Activated CD4-positive, alpha-beta memory T cell treated with anti-CD3 and anti-CD28 coated beads, Interleukin-2, amount 10 ng/mL, durations not matched to agents 7 days and 5 days (primary cell): ENCODE measurements at regions not wholly inside any gene's neighbourhood (a gene's known extent, or its start where the extent isn't known, plus 50 kb on each side); places are given as distances from the start of the nearest gene placed in this dataset.

Source experiments
- CTCF ChIA-PET: fragments of 350-600 bp; sonication (Branson Sonifier 250); formaldehyde crosslinking; loops from one replicate; lab custom pipeline; 2021; ENCODE audit warnings: antibody characterized with exemption, inconsistent platforms; lab: Charles Lee
- POLR2A ChIA-PET: fragments of 350-600 bp; sonication (Branson Sonifier 250); formaldehyde crosslinking; loops from one replicate; lab custom pipeline; 2021; ENCODE audit warnings: antibody characterized with exemption; lab: Charles Lee
- DNase-seq: peaks from one replicate; pipeline ENCODE4 v3.0.0-alpha.2; 2020
- H3K27ac Mint-ChIP-seq: one replicate; pipeline ENCODE4 v1.8.0; 2021; ENCODE audit warnings: mild to moderate bottlenecking, mixed read lengths
- H3K27me3 Mint-ChIP-seq: one replicate; pipeline ENCODE4 v1.8.0; 2021; ENCODE audit warnings: mixed read lengths
- H3K36me3 Mint-ChIP-seq: one replicate; pipeline ENCODE4 v1.8.0; 2021; ENCODE audit warnings: low read depth, mixed read lengths
- H3K4me1 Mint-ChIP-seq: one replicate; pipeline ENCODE4 v1.8.0; 2021; ENCODE audit warnings: mixed read lengths
- H3K4me3 Mint-ChIP-seq: one replicate; pipeline ENCODE4 v1.8.0; 2021; ENCODE audit warnings: mild to moderate bottlenecking, mixed read lengths
- H3K9me3 Mint-ChIP-seq: one replicate; pipeline ENCODE4 v1.8.0; 2021; ENCODE audit warnings: mixed read lengths

DNA sequence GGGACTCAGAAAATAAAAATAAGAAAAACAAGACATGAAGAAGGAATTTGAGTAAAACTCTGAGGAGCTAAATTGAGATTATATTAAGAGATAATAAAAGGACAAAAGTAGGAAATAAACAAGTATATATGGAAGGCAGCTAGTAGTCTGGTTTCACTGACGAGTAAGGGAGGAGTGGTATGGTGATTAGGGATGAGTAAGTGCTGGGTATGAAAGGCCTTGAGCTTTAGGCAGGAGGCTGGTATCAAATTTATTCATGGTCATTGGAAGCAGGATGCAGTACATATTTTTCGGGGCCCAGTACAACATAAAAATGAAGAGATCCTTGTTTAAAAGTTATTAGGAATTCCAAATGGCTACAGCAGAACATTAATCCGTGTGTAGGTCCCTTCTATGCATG is 789.7 kb upstream of the PRMT6 start:
- no peaks in the 10 kb centered on the region for H3K27me3 Mint-ChIP-seq
- POLR2A ChIA-PET, result no interaction called here
- H3K36me3 Mint-ChIP-seq, result no peaks in the 10 kb centered on the region
- CTCF ChIA-PET, result no interaction called here
- no peak for DNase-seq
- H3K27ac Mint-ChIP-seq, result no peak overlapping the region
- no peaks in the 10 kb centered on the region for H3K4me1 Mint-ChIP-seq
- H3K9me3 Mint-ChIP-seq, result peaks cover 6% of the 10 kb centered on the region
- H3K4me3 Mint-ChIP-seq, result no peak overlapping the region

DNA sequence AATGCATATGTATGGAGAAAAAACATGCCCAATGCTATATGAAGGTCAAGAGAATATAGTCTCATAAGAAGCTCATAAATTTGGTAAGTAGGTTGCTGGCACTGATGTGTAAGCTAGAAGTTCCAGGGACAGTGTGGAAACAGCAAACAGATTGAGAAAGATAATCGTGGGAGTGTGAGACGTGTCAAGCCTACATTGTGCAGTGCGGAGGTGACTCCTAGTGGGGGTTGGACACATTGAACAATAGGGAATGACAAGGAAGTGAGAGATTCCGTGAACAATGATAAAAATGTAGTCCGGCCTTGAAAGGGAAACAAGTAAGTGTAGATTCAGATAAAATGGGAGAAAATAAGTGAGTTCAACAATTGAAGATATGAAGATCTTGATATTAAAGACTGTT is 788.4 kb upstream of the PRMT6 start:
- Mint-ChIP-seq H3K4me3 (no peak overlapping the region), H3K36me3 (no peaks in the 10 kb centered on the region), H3K27me3 (no peaks in the 10 kb centered on the region), H3K4me1 (no peaks in the 10 kb centered on the region), H3K9me3 (peaks cover 4% of the 10 kb centered on the region), H3K27ac (no peak overlapping the region)
- POLR2A ChIA-PET, result no interaction called here
- no peak for DNase-seq
- CTCF ChIA-PET, result no interaction called here

DNA sequence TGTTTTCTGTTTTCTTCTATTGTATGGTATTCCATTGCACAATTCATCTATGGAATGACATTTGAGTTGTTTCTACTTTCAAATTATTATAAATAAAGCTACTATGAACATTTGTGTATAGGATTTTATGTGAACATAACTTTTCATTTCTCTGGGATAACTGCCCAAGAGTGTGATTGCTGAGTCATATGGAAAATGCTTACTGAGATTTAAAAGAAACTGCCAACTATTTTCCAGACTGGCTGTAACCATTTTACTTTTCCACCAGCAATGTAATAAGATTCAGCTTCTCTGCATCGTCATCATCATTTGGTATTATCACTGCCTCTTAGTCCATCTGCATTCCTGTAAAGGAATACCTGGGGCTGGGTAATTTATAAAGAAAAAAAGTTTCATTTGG is 779.6 kb upstream of the PRMT6 start:
- POLR2A ChIA-PET, result no interaction called here
- Mint-ChIP-seq H3K27me3 (no peaks in the 10 kb centered on the region), H3K4me1 (no peaks in the 10 kb centered on the region), H3K9me3 (no peaks in the 10 kb centered on the region), H3K27ac (no peak overlapping the region), H3K4me3 (no peak overlapping the region), H3K36me3 (no peaks in the 10 kb centered on the region)
- DNase-seq, result no peak
- CTCF ChIA-PET, result no interaction called here

DNA sequence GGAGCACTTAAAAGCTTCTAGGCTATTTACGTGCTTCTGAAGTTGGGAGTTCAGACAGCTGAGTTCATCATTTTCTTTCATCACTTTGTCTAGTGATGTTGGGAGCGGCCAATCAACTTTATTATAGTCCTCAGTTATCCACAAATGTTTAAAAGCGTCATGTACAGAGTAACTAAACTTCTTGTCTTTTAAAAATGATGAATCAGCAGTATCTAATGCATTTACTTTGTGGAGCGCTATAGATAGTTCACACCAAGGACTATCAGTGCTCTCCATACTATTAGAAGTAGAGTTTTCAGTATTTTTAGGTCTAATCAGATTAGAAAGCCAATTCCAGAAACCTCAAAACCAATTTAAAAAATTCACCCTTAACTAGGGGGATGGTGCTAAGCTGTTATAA is 778.7 kb upstream of the PRMT6 start:
- Mint-ChIP-seq H3K4me1 (no peaks in the 10 kb centered on the region), H3K27me3 (no peaks in the 10 kb centered on the region), H3K27ac (no peak overlapping the region), H3K36me3 (no peaks in the 10 kb centered on the region), H3K4me3 (no peak overlapping the region), H3K9me3 (no peaks in the 10 kb centered on the region)
- CTCF ChIA-PET, result no interaction called here
- POLR2A ChIA-PET, result no interaction called here
- no peak for DNase-seq

DNA sequence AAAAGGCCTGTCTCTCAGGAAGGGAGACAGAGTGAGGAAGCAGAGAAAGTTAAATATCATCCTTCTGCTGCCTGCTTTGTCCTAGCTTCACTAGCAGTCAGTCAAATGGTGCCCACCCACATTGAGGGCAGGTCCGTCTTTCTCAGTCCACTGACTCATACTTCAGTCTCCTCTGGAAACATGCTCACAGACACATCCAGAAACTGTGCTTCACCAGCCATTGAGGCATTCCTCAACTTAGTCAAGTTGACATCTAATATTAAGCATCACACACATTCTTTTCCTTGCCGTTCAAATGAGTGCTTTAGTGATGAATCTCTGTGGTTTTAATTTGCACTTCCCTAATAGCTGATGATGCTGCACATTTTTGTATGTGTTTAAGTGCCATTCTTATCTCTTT is 777.8 kb upstream of the PRMT6 start:
- ChIA-PET CTCF (no interaction called here), POLR2A (no interaction called here)
- Mint-ChIP-seq H3K9me3 (no peaks in the 10 kb centered on the region), H3K36me3 (no peaks in the 10 kb centered on the region), H3K27ac (no peak overlapping the region), H3K4me3 (no peak overlapping the region), H3K27me3 (no peaks in the 10 kb centered on the region), H3K4me1 (no peaks in the 10 kb centered on the region)
- no peak for DNase-seq

DNA sequence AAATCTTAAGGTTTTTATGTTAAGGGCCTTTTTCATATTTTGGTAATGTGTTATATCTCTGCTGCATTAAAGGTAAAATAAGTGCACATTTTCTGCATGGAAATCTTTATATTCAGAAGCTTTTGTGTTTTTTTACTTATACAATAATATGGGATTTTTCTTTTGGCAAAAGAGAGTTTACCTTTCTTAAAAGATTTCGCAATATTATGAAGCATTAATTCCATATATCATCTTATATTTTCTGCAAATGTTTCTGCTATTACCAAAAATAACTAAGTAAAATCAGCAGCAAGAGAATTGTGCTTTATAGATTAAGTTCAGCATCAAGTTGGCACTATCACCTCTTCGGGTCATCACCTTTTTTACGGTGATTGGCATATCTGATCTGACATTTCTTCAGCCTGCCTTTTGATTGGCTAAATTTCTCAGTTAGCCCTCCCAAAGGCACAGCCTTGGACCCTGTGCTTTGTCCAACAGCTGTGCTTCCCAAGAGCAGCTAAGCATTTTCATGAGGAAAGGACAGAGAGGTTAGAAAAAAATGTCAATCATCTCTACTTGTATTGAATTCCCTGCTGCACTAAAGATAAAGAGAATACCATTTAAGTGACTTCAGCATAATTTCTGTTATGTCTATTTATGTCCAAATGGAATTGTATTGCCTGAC is 767.1 kb upstream of the PRMT6 start:
- no peaks in the 10 kb centered on the region for H3K4me1 Mint-ChIP-seq
- H3K36me3 Mint-ChIP-seq, result no peaks in the 10 kb centered on the region
- DNase-seq, result no peak
- H3K9me3 Mint-ChIP-seq, result peaks cover 19% of the 10 kb centered on the region
- CTCF ChIA-PET, result no interaction called here
- POLR2A ChIA-PET, result no interaction called here
- no peak overlapping the region for H3K27ac Mint-ChIP-seq
- no peak overlapping the region for H3K4me3 Mint-ChIP-seq
- no peaks in the 10 kb centered on the region for H3K27me3 Mint-ChIP-seq

DNA sequence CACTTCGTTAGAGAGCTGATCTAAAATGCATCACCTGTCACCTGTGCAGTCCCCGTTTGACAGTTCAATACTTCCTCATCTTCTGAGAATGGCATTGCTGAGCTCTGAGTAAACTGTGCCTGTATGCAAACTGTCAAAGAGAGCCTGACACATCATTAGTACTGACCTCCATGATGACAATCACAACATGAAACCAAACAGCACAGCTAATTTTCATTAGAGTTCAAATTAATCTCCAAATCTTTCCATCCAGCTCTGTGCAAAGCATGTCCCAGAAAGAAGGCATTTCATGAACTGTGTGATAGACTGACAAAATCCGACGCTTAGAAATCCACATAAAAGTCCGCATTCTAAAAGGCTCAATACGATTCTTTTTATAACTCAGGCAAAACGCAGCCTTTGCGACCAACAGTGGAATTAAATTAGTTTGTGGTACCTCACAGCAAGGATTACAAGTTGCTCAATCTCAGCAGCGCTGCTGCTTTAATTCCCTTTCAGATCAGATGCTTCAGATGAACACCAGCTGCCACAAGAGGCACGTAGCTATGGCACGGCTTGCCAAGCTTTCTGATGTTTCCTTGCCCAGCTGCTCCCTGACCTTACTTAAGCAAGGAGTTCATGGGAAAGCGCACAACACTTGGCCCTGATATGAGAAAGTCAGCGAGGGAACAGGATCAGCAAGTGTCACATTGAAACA is 765.5 kb upstream of the PRMT6 start:
- no peak overlapping the region for H3K27ac Mint-ChIP-seq
- no peak for DNase-seq
- no peaks in the 10 kb centered on the region for H3K4me1 Mint-ChIP-seq
- H3K27me3 Mint-ChIP-seq, result no peaks in the 10 kb centered on the region
- H3K36me3 Mint-ChIP-seq, result no peaks in the 10 kb centered on the region
- H3K4me3 Mint-ChIP-seq, result no peak overlapping the region
- CTCF ChIA-PET, result no interaction called here
- H3K9me3 Mint-ChIP-seq, result peaks cover 12% of the 10 kb centered on the region
- POLR2A ChIA-PET, result no interaction called here

DNA sequence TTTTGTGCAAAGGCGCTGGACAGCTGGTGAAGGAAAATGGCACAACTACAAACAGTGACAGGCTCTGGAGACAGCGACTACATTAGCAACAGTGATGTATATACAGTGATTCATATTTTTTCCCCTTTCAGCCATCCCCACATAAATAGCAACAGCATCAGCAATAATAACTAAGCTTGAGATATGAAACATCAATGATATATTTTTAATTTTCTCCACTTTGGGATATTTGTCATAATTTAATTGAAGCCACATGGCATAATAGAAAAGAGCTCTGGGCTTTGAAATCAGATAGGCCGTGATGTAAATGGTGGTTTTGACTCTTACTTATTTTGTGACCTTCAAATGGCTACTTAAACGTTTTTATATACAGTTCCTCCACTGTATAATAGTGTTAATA is 764.3 kb upstream of the PRMT6 start:
- Mint-ChIP-seq H3K4me3 (no peak overlapping the region), H3K27me3 (no peaks in the 10 kb centered on the region), H3K9me3 (peaks cover 7% of the 10 kb centered on the region), H3K27ac (no peak overlapping the region), H3K36me3 (no peaks in the 10 kb centered on the region), H3K4me1 (no peaks in the 10 kb centered on the region)
- ChIA-PET POLR2A (no interaction called here), CTCF (no interaction called here)
- no peak for DNase-seq

DNA sequence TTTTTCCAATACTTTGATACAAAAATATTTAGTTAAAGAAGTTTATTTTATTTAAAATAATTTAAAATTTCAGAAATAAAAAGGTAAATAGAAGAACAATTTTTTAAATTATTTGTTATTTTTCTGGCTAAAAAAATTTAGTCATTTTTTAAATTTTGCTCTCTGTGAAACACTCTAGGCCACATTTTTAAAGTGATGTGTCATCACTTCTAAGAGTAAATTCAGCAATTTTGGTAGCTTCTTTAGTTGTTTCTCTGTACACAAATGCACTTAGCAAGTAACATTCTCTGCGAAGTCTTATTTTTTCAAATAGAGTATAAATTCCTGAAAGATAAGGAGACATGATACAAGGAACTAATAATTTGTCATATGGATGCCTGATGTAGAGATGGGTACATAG is 760.0 kb upstream of the PRMT6 start:
- peaks cover 10% of the 10 kb centered on the region for H3K9me3 Mint-ChIP-seq
- ChIA-PET POLR2A (no interaction called here), CTCF (no interaction called here)
- no peak overlapping the region for H3K27ac Mint-ChIP-seq
- no peak for DNase-seq
- no peaks in the 10 kb centered on the region for H3K36me3 Mint-ChIP-seq
- no peaks in the 10 kb centered on the region for H3K4me1 Mint-ChIP-seq
- H3K27me3 Mint-ChIP-seq, result no peaks in the 10 kb centered on the region
- H3K4me3 Mint-ChIP-seq, result no peak overlapping the region

DNA sequence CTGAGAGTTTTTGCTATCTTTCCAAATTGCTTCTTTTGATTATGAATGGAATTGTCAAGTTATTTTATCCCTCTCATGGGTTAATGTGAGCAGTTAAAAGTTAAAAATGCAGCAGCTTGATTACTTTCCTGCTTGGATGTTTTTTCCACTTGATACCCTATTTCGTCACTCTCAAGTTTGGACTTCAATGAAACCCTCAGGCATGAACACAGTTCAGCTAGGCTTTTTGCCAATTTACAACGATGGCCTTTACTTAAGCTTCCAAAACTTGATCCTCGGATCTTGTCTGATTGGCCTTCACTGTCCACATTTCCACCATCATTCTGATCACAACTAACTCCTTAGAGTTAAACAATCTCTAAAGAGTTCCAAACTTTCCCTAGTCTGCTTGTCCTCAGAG is 752.4 kb upstream of the PRMT6 start:
- Mint-ChIP-seq H3K27me3 (no peaks in the 10 kb centered on the region), H3K9me3 (peaks cover 11% of the 10 kb centered on the region), H3K36me3 (no peaks in the 10 kb centered on the region), H3K27ac (no peak overlapping the region), H3K4me3 (no peak overlapping the region), H3K4me1 (no peaks in the 10 kb centered on the region)
- POLR2A ChIA-PET, result no interaction called here
- CTCF ChIA-PET, result no interaction called here
- DNase-seq, result no peak

DNA sequence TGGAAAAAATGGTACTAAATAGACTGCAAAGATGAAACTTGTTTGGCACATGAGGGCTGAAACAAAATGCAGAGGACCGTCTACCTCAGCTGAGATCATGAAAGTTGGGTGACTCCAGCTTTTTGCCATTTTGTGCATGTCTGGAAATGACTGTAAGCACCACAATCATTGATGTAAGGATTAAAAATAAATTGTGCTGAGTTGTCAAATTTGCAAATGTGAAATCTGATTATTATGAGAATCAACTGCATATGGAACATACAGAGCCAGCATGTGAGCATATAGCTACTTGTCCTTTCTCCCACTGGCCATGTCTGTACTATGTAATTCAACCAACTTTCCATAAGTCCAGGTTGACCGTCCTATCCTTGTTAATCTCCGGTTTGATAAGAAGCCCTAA is 736.9 kb upstream of the PRMT6 start:
- Mint-ChIP-seq H3K4me3 (no peak overlapping the region), H3K4me1 (no peaks in the 10 kb centered on the region), H3K36me3 (no peaks in the 10 kb centered on the region), H3K27ac (no peak overlapping the region), H3K27me3 (no peaks in the 10 kb centered on the region), H3K9me3 (peaks cover 5% of the 10 kb centered on the region)
- ChIA-PET POLR2A (no interaction called here), CTCF (no interaction called here)
- no peak for DNase-seq

DNA sequence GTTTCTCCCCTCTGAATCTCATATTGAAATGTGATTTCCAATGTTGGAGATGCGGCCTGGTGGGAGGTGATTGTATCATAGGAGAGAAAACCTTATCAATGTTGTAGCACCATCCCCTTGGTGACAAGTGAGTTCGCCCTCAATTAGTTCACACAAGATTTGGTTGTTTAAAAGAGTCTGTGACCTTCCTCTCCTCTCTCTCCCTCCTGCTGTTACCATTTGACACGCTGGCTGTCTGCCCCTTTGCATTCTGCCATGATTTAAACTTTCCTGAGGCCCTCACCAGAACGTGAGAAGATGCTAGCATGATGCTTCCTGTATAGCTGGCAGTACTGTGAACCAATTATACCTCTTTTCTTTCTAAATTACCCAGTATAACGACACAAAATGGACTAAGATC is 730.9 kb upstream of the PRMT6 start:
- ChIA-PET CTCF (no interaction called here), POLR2A (no interaction called here)
- Mint-ChIP-seq H3K9me3 (peaks cover 5% of the 10 kb centered on the region), H3K4me1 (no peaks in the 10 kb centered on the region), H3K27me3 (no peaks in the 10 kb centered on the region), H3K36me3 (no peaks in the 10 kb centered on the region), H3K4me3 (no peak overlapping the region), H3K27ac (no peak overlapping the region)
- no peak for DNase-seq

DNA sequence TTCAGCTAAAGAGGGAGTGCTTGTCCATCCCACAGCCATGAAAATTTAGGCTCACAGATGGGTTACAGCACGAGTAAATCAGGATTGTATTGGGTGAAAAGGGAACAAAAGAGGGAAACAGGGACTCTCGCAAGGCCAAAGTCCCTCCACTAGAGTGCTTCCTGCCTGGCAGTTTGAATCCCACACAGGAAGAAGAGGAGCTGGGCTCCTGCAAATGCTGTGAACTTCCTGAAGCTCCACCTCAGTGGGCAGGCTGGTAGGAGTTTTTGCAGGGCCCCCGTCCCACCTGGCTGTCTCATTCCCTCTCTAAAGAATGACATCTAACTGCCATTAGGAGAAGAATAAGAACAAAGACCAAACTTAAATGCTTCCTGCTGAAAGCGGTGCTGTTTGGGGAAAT is 712.0 kb upstream of the PRMT6 start:
- Mint-ChIP-seq H3K9me3 (peaks cover 2% of the 10 kb centered on the region), H3K4me1 (no peaks in the 10 kb centered on the region), H3K4me3 (no peak overlapping the region), H3K27me3 (no peaks in the 10 kb centered on the region), H3K36me3 (no peaks in the 10 kb centered on the region), H3K27ac (no peak overlapping the region)
- DNase-seq, result no peak
- POLR2A ChIA-PET, result no interaction called here
- CTCF ChIA-PET, result no interaction called here

DNA sequence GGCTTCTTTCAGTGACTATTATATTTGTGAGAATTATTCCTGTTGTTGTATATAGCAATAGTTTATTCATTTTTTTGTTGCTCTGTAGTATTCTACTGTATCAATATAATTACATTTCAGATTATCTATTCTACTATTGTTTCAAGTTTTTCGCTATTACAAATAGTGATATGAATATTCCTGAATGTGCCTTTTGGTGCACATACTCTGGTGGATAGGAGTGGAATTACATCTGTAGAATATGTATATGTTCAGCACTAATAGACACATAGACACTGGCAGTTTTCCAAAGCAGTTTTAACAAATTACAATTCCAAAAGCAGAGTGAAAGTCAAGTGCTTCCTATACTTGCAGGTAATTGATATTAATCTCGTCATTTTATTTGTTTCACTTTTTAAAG is 696.2 kb upstream of the PRMT6 start:
- no peaks in the 10 kb centered on the region for H3K27me3 Mint-ChIP-seq
- no peak overlapping the region for H3K27ac Mint-ChIP-seq
- no peaks in the 10 kb centered on the region for H3K4me1 Mint-ChIP-seq
- ChIA-PET CTCF (no interaction called here), POLR2A (no interaction called here)
- DNase-seq, result no peak
- H3K9me3 Mint-ChIP-seq, result peaks cover 42% of the 10 kb centered on the region
- H3K36me3 Mint-ChIP-seq, result no peaks in the 10 kb centered on the region
- no peak overlapping the region for H3K4me3 Mint-ChIP-seq
